Body of pancreas (tissue), 4 donors: ENCODE measurements at regions not wholly inside any gene's neighbourhood (a gene's known extent, or its start where the extent isn't known, plus 50 kb on each side); places are given as distances from the start of the nearest gene placed in this dataset.
"Not testable (repeated sequence)": the region's sequence is repeated elsewhere in the genome, so short reads cannot be mapped to it uniquely, and the experiment has no call there.

Source experiments
- POLR2A ChIP-seq, 3 donors: fragments of 450-650 bp; IDR thresholded peaks; one replicate each; pipeline ENCODE4 v1.6.1; 2016; ENCODE audit warnings: antibody characterized with exemption in 3 of 3, mild to moderate bottlenecking in 2 of 3
- TF ChIP-seq, protein P1 (sequence below), 7 experiments: fragments of 450-650 bp in 4 of 7; fragments of 200-600 bp in 3 of 7; sonication (generic) in 3 of 7; IDR thresholded peaks; one replicate each; pipeline ENCODE4 v1.5.1; 2016 to 2019; ENCODE audit warnings: antibody characterized with exemption in 7 of 7

DNA sequence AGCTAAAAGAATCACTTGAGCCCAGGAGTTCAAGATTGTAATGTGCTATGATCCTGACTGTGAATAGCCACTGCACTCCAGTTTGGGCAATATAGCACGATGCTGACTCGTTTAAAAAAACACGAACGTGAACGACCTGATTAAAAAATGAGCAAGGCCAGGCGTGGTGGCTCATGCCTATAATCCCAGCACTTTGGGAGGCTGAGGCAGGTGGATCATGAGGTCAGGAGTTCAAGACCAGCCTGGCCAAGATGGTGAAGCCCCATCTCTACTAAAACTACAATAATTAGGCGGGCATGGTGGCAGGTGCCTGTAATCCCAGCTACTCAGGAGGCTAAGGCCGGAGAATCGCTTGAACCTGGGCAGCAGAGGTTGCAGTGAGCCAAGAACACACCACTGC is 58.6 kb upstream of the NCOA3 start:
- TF ChIP-seq, protein P1, sequence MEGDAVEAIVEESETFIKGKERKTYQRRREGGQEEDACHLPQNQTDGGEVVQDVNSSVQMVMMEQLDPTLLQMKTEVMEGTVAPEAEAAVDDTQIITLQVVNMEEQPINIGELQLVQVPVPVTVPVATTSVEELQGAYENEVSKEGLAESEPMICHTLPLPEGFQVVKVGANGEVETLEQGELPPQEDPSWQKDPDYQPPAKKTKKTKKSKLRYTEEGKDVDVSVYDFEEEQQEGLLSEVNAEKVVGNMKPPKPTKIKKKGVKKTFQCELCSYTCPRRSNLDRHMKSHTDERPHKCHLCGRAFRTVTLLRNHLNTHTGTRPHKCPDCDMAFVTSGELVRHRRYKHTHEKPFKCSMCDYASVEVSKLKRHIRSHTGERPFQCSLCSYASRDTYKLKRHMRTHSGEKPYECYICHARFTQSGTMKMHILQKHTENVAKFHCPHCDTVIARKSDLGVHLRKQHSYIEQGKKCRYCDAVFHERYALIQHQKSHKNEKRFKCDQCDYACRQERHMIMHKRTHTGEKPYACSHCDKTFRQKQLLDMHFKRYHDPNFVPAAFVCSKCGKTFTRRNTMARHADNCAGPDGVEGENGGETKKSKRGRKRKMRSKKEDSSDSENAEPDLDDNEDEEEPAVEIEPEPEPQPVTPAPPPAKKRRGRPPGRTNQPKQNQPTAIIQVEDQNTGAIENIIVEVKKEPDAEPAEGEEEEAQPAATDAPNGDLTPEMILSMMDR (IDR thresholded peaks at IDR 0.05), result not testable (repeated sequence)
- not testable (repeated sequence) for TF ChIP-seq POLR2A (IDR thresholded peaks at IDR 0.05)
